KMS-11 (cell line): ENCODE measurements at regions not wholly inside any gene's neighbourhood (a gene's known extent, or its start where the extent isn't known, plus 50 kb on each side); places are given as distances from the start of the nearest gene placed in this dataset.

ENCODE experiments used
- H2AFZ ChIP-seq: fragments of 200-600 bp; sonication (generic); 2 replicates; pipeline ENCODE4 v1.6.1; 2016; ENCODE audit warnings: antibody characterized with exemption, mixed run types, low read depth
- H3K27ac ChIP-seq: fragments of 200-600 bp; sonication (generic); 2 replicates; pipeline ENCODE4 v1.6.1; 2016; ENCODE audit warnings: mild to moderate bottlenecking, mixed run types
- H3K27me3 ChIP-seq: fragments of 200-600 bp; sonication (generic); 2 replicates; pipeline ENCODE4 v1.6.1; 2017; ENCODE audit warnings: mild to moderate bottlenecking, low read depth, mixed run types, moderate library complexity; ENCODE audit not compliant: insufficient read depth
- H3K36me3 ChIP-seq: fragments of 200-600 bp; sonication (generic); 2 replicates; pipeline ENCODE4 v1.6.1; 2017; ENCODE audit warnings: mild to moderate bottlenecking, mixed run types; ENCODE audit not compliant: insufficient read depth
- H3K4me1 ChIP-seq: fragments of 200-600 bp; sonication (generic); 2 replicates; pipeline ENCODE4 v1.6.1; 2016; ENCODE audit warnings: mild to moderate bottlenecking, low read depth, mixed run types; ENCODE audit not compliant: poor library complexity, severe bottlenecking
- H3K4me2 ChIP-seq: fragments of 200-600 bp; sonication (generic); 2 replicates; pipeline ENCODE4 v1.7.0; 2016; ENCODE audit warnings: mild to moderate bottlenecking, mixed run types
- H3K4me3 ChIP-seq: fragments of 200-600 bp; sonication (generic); IDR thresholded peaks from 2 replicates; pipeline ENCODE4 v1.6.1; 2017; ENCODE audit warnings: low read depth, low read length, mixed read lengths; ENCODE audit not compliant: insufficient read depth
- H3K79me2 ChIP-seq: fragments of 200-600 bp; sonication (generic); 2 replicates; pipeline ENCODE4 v1.6.1; 2016; ENCODE audit warnings: low read depth, mixed run types; ENCODE audit not compliant: insufficient read depth
- H3K9ac ChIP-seq: fragments of 200-600 bp; sonication (generic); 2 replicates; pipeline ENCODE4 v1.6.1; 2016; ENCODE audit warnings: mild to moderate bottlenecking, mixed run types
- H4K20me1 ChIP-seq: fragments of 200-600 bp; sonication (generic); 2 replicates; pipeline ENCODE4 v1.6.1; 2016; ENCODE audit warnings: mild to moderate bottlenecking, mixed run types; ENCODE audit not compliant: insufficient read depth
- TF ChIP-seq, protein P1 (sequence below): fragments of 200-600 bp; sonication (generic); conservative IDR thresholded peaks from 2 replicates; pipeline ENCODE4 v1.6.1; 2017; ENCODE audit warnings: low read depth, mild to moderate bottlenecking, antibody characterized with exemption, low read length, moderate library complexity, mixed read lengths

- TF ChIP-seq, protein P1, sequence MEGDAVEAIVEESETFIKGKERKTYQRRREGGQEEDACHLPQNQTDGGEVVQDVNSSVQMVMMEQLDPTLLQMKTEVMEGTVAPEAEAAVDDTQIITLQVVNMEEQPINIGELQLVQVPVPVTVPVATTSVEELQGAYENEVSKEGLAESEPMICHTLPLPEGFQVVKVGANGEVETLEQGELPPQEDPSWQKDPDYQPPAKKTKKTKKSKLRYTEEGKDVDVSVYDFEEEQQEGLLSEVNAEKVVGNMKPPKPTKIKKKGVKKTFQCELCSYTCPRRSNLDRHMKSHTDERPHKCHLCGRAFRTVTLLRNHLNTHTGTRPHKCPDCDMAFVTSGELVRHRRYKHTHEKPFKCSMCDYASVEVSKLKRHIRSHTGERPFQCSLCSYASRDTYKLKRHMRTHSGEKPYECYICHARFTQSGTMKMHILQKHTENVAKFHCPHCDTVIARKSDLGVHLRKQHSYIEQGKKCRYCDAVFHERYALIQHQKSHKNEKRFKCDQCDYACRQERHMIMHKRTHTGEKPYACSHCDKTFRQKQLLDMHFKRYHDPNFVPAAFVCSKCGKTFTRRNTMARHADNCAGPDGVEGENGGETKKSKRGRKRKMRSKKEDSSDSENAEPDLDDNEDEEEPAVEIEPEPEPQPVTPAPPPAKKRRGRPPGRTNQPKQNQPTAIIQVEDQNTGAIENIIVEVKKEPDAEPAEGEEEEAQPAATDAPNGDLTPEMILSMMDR: no peak
- Histone ChIP-seq H4K20me1 (no peaks in the 10 kb centered on the region), H2AFZ (no peak overlapping the region), H3K27me3 (no peaks in the 10 kb centered on the region), H3K4me3 (no peak overlapping the region), H3K4me1 (peaks cover 20% of the 10 kb centered on the region), H3K79me2 (no peaks in the 10 kb centered on the region), H3K9ac (no peak overlapping the region), H3K4me2 (no peak overlapping the region), H3K36me3 (no peaks in the 10 kb centered on the region), H3K27ac (no peak overlapping the region)
Measured at GRCh38 chr6:15077006-15077405, 168.9 kb upstream of the JARID2 start.

GRCh38 chr6:15077961-15078360, 167.9 kb upstream of the JARID2 start:
- Histone ChIP-seq H3K27me3 (no peaks in the 10 kb centered on the region), H3K27ac (no peak overlapping the region)

GRCh38 chr6:15079288-15079817, 166.5 kb upstream of the JARID2 start:
- Histone ChIP-seq H3K4me1 (no peaks in the 10 kb centered on the region), H3K27ac (no peak overlapping the region), H3K9ac (no peak overlapping the region), H3K36me3 (no peaks in the 10 kb centered on the region), H2AFZ (no peak overlapping the region), H3K79me2 (no peaks in the 10 kb centered on the region), H3K4me3 (no peak overlapping the region), H3K4me2 (no peak overlapping the region), H3K27me3 (no peaks in the 10 kb centered on the region), H4K20me1 (no peaks in the 10 kb centered on the region)
- TF ChIP-seq, protein P1: no peak

More at GRCh38 chr6:15077961-15078360, 167.9 kb upstream of the JARID2 start:
- H2AFZ ChIP-seq: no peak overlapping the region
- H4K20me1 ChIP-seq: no peaks in the 10 kb centered on the region
- no peak overlapping the region for H3K9ac ChIP-seq
- TF ChIP-seq, protein P1: no peak
- H3K4me1 ChIP-seq: peaks cover 14% of the 10 kb centered on the region
- H3K4me2 ChIP-seq: no peak overlapping the region
- no peaks in the 10 kb centered on the region for H3K79me2 ChIP-seq
- H3K4me3 ChIP-seq: no peak overlapping the region
- no peaks in the 10 kb centered on the region for H3K36me3 ChIP-seq

GRCh38 chr6:15080895-15081294, 165.0 kb upstream of the JARID2 start:
- Histone ChIP-seq H3K36me3 (no peaks in the 10 kb centered on the region), H4K20me1 (no peaks in the 10 kb centered on the region), H3K79me2 (no peaks in the 10 kb centered on the region), H3K27ac (no peak overlapping the region), H2AFZ (no peak overlapping the region), H3K27me3 (no peaks in the 10 kb centered on the region), H3K4me2 (no peak overlapping the region), H3K4me1 (no peaks in the 10 kb centered on the region), H3K4me3 (no peak overlapping the region), H3K9ac (no peak overlapping the region)
- TF ChIP-seq, protein P1: no peak
